Left lobe of liver (tissue), 2 donors: ENCODE measurements at regions not wholly inside any gene's neighbourhood (a gene's known extent, or its start where the extent isn't known, plus 50 kb on each side); places are given as distances from the start of the nearest gene placed in this dataset.
"Not testable (repeated sequence)": the region's sequence is repeated elsewhere in the genome, so short reads cannot be mapped to it uniquely, and the experiment has no call there.

Source experiments
- ATAC-seq: fragments of 200-7000 bp; cut with Tn5 transposase; one replicate; pipeline ENCODE4 v1.9.1; 2020; ENCODE audit warnings: mild to moderate bottlenecking, moderate library complexity
- DNase-seq: peaks from one replicate; pipeline ENCODE4 v3.0.0-alpha.2; 2020; ENCODE audit warnings: low spot score
- donor health status: DM: no; HTN: no; CAD: no; lungs with moderate emphysema.
- donor health status: DM: no; HTN: yes; CAD: no.

- no peak for DNase-seq
- ATAC-seq, result no peak
Observed at GRCh38 chrX:56125946-56126345, 106.2 kb upstream of the KLF8 start.

GRCh38 chrX:56130031-56130430 is 102.1 kb upstream of the KLF8 start:
- DNase-seq, result no peak
- ATAC-seq, result no peak

- no peak for ATAC-seq
- no peak for DNase-seq
Observed at GRCh38 chrX:56130436-56130835, 101.7 kb upstream of the KLF8 start.

GRCh38 chrX:56164135-56164534 is 68.0 kb upstream of the KLF8 start:
- not testable (repeated sequence) for DNase-seq, ATAC-seq
